GM12875 (cell line): ENCODE measurements at regions not wholly inside any gene's neighbourhood (a gene's known extent, or its start where the extent isn't known, plus 50 kb on each side); places are given as distances from the start of the nearest gene placed in this dataset.

ENCODE experiments used
- H3K4me3 ChIP-seq: one replicate; pipeline ENCODE4 v1.5.1; 2011; ENCODE audit warnings: low read depth, low read length, control low read depth
- TF ChIP-seq, protein P1 (sequence below): IDR thresholded peaks from 2 replicates; pipeline ENCODE4 v1.5.1; 2011; ENCODE audit warnings: low read depth, mild to moderate bottlenecking, control low read depth, inconsistent platforms, low read length, moderate library complexity, borderline replicate concordance; ENCODE audit not compliant: insufficient read depth

DNA sequence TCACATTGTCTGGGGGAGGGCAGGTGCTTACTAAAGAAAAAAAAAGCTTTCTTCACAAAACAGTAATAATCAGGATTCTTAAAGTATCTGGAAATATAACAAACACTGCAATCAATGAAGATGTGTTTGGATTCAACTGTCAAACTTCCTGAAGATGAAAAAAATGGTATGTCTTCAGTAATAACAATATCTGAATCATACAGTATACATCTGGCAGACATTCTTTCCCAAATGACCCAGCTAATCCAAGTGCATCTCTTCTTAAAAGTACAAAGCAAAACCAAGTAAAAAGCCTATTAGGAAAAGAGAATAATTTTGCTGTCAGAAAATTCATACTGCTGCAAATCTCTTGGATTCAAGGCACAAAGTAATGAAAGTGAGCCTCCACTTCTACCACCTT, 145.0 kb upstream of the MCTP2 start:
- TF ChIP-seq, protein P1, sequence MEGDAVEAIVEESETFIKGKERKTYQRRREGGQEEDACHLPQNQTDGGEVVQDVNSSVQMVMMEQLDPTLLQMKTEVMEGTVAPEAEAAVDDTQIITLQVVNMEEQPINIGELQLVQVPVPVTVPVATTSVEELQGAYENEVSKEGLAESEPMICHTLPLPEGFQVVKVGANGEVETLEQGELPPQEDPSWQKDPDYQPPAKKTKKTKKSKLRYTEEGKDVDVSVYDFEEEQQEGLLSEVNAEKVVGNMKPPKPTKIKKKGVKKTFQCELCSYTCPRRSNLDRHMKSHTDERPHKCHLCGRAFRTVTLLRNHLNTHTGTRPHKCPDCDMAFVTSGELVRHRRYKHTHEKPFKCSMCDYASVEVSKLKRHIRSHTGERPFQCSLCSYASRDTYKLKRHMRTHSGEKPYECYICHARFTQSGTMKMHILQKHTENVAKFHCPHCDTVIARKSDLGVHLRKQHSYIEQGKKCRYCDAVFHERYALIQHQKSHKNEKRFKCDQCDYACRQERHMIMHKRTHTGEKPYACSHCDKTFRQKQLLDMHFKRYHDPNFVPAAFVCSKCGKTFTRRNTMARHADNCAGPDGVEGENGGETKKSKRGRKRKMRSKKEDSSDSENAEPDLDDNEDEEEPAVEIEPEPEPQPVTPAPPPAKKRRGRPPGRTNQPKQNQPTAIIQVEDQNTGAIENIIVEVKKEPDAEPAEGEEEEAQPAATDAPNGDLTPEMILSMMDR, result no peak
- H3K4me3 ChIP-seq, result no peak overlapping the region

DNA sequence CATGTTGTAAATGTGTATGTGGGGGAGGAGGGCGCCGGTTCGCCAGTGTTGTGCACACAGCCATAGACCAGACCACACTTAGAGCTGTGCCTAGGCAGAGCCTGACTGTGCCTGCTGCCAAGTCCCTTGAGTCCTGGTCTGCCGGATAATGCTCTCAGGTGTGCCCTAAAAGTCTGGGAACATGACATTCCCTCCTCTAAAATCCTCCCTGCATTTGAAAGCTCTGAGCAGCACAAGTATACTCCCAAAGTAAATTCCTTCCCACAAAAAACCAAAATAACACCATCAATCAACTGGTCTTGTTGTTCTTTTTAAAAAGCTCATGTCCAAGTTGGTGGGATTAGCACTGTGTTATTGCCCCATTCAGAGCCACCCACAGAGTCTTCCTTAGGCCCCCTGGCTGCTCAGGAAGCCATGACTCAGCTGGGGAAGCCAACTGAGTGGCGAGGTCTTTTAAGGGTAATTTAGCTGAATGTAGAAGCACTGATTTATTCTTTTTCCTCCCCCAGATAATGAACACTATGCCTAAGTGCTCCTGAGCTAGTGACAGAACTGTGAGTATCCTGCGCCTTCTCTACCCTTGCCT, 147.8 kb upstream of the MCTP2 start:
- TF ChIP-seq, protein P1, result no peak
- no peak overlapping the region for H3K4me3 ChIP-seq

DNA sequence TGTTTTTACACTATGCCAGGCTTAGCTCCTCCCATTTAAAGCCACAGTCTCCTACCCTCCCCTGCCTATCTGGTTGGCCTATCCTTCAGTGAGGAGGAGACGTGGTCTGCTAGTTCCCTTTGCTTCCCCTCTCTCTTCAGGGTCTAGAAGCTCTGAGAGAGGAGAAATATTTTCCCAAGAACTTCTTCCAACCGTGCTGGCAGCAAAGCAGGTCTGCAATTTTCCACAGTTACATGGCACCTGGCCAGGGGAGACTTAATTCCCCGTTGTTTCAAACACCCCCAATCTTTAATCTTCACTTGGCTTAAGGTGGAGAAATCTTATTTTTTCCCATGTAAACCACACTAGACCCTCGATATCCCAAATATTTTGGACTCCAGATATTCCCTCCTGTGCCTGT, 149.5 kb upstream of the MCTP2 start:
- H3K4me3 ChIP-seq, result no peak overlapping the region
- TF ChIP-seq, protein P1, result no peak

DNA sequence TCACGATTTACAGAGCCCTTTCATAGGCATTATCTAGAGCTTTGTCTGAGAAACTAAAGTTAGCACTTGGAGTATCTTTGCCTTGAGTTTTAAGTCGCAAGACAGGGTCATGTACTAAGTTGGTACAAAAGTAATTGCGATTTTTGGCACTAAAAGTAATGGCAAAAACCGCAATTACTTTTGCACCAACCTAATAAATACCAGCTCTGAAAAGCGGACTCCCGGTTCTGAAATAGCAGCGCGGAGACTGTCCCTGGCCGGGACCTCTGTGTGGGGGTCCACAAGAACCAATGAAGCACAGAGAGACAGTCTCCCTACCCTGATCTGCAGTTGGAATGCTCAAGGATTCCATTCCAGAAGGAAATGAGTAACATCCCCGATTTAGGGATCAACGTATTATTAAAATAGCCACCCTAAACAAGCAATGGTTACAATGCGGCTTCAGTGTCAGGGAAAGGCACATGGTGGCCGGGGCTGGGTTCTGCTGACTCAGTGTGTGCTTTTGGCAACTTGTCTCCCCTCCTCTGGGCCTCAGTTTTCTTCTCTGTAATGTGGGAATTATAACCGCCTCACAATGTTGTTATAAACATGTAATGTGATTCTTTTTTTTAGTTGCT, 150.3 kb upstream of the MCTP2 start:
- no peak overlapping the region for H3K4me3 ChIP-seq

DNA sequence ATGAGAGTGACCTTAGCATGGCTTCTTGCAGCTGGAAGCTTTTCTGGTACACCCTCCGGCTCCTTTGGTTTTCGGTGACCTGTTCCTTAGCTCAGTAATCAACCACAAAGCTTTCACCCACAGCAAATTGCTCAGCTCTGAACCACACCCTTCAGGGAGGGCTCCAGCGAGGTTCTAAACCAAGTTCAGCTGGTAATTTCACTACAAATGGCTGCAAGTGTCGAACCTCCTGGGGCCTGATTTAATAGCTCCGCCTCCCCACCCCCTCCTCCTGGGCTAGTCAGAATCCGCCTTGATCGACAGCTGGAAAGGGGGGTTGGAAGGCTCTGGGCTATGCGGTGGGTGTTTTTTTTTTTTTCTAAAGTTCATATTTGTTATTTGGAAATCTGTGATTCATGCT, 150.9 kb upstream of the MCTP2 start:
- TF ChIP-seq, protein P1, result no peak
- no peak overlapping the region for H3K4me3 ChIP-seq

More for the DNA sequence above, 150.3 kb upstream of the MCTP2 start:
- TF ChIP-seq, protein P1, result no peak

DNA sequence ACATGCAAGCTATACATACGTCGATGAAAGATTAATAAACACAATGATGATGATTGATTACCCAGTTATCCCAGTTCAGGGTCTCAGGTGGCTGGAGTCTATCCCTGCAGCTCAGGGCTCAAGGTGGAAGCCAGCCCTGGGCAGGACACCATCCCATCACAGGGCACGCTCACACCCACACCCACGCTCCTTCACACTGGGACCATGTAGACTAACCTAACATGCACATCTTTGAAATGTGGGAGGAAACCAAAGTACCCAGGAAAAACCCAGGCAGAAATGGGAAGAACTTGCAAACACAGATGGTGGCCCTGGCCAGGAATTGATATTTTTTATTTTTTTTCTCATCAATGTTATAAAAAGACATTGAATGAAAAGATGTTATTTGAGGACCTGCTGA, 151.4 kb upstream of the MCTP2 start:
- TF ChIP-seq, protein P1, result no peak
- H3K4me3 ChIP-seq, result no peak overlapping the region

DNA sequence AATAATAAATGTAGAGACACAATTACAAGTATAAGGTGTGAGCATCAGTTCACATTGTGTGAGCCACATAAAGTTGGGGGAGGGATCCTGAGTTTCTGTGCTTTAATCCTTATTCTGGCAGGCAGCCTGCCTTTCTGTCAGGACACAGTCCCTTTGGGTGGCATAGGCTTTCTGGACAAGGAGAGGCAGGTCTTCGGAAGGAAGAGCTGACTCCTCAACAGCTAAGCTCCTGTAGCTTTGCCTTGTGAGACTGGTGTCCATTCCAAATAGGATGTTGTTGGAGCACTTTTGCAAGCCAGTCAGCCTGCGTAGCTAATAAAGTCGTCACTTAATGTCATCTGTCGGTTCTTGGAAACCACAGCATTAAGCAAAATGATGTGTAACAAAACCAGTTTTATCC, 151.9 kb upstream of the MCTP2 start:
- TF ChIP-seq, protein P1, result no peak
- no peak overlapping the region for H3K4me3 ChIP-seq
